Neural progenitor cell (in vitro differentiated cells): ENCODE measurements at regions not wholly inside any gene's neighbourhood (a gene's known extent, or its start where the extent isn't known, plus 50 kb on each side); places are given as distances from the start of the nearest gene placed in this dataset.

Experiments used
- CTCF ChIP-seq: fragments of 200-600 bp; sonication (generic); IDR thresholded peaks from 2 replicates; pipeline ENCODE4 v1.5.1; 2017; ENCODE audit warnings: antibody characterized with exemption, mild to moderate bottlenecking
- EZH2phosphoT487 ChIP-seq: fragments of 200-600 bp; sonication (generic); IDR thresholded peaks from 2 replicates; pipeline ENCODE4 v1.6.1; 2017; ENCODE audit warnings: antibody characterized with exemption

- TF ChIP-seq CTCF = no peak
- TF ChIP-seq EZH2phosphoT487 = no peak
Measured at GRCh38 chr1:114209971-114210370, 56.3 kb upstream of the SYT6 start.
